Endodermal cell (in vitro differentiated cells): ENCODE measurements at regions not wholly inside any gene's neighbourhood (a gene's known extent, or its start where the extent isn't known, plus 50 kb on each side); places are given as distances from the start of the nearest gene placed in this dataset.

Experiments
- DNase-seq: peaks from one replicate; pipeline ENCODE4 v3.0.0-alpha.2; 2017
- H3K27ac ChIP-seq: 2 replicates; pipeline ENCODE4 v1.5.1; 2013; ENCODE audit warnings: mild to moderate bottlenecking, low read depth, low read length, moderate library complexity
- H3K27me3 ChIP-seq: 2 replicates; pipeline ENCODE4 v1.6.1; 2013; ENCODE audit warnings: mild to moderate bottlenecking, low read length, moderate library complexity; ENCODE audit not compliant: insufficient read depth, control insufficient read depth, poor library complexity, severe bottlenecking
- H3K36me3 ChIP-seq: 2 replicates; pipeline ENCODE4 v1.7.0; 2013; ENCODE audit warnings: mild to moderate bottlenecking, low read length, moderate library complexity; ENCODE audit not compliant: control insufficient read depth, insufficient read depth
- H3K4me1 ChIP-seq: one replicate; pipeline ENCODE4 v1.7.0; 2013; ENCODE audit warnings: low read length; ENCODE audit not compliant: control insufficient read depth, insufficient read depth
- H3K4me3 ChIP-seq: 2 replicates; pipeline ENCODE4 v1.5.1; 2013; ENCODE audit warnings: mild to moderate bottlenecking, low read length, moderate library complexity
- H3K9ac ChIP-seq: 2 replicates; pipeline ENCODE4 v1.6.1; 2013; ENCODE audit warnings: mild to moderate bottlenecking, low read length, moderate library complexity; ENCODE audit not compliant: poor library complexity, severe bottlenecking; ENCODE audit errors: extremely low read depth
- H3K9me3 ChIP-seq: 2 replicates; pipeline ENCODE4 v1.6.1; 2013; ENCODE audit warnings: mild to moderate bottlenecking, low read length, moderate library complexity; ENCODE audit not compliant: control insufficient read depth
- H3K27ac Mint-ChIP-seq: 2 replicates; pipeline ENCODE4 v1.8.0; 2020; ENCODE audit warnings: mixed read lengths
- H3K27me3 Mint-ChIP-seq: 2 replicates; pipeline ENCODE4 v1.8.0; 2021; ENCODE audit warnings: mild to moderate bottlenecking, mixed read lengths; ENCODE audit not compliant: insufficient read depth
- H3K36me3 Mint-ChIP-seq: 2 replicates; pipeline ENCODE4 v1.8.0; 2020; ENCODE audit warnings: low read depth, mixed read lengths
- H3K4me1 Mint-ChIP-seq: 2 replicates; pipeline ENCODE4 v1.8.0; 2020; ENCODE audit warnings: mixed read lengths
- H3K4me3 Mint-ChIP-seq: 2 replicates; pipeline ENCODE4 v1.8.0; 2020; ENCODE audit warnings: mild to moderate bottlenecking, moderate library complexity, mixed read lengths
- H3K9me3 Mint-ChIP-seq: 2 replicates; pipeline ENCODE4 v1.8.0; 2020; ENCODE audit warnings: mild to moderate bottlenecking, mixed read lengths
- WGBS, 2 experiments: methylation state at CpG; one replicate each; pipeline versions ENCODE4 v1.1.5 to v1.1.7; 2013; ENCODE audit warnings: missing lambda C conversion rate in 2 of 2, mixed read lengths in 1 of 2; ENCODE audit not compliant: insufficient coverage in 1 of 2, insufficient read length in 1 of 2; 5-methylcytosine and 5-hydroxymethylcytosine counted together
- TF ChIP-seq, protein P1 (sequence below): fragments of 200-600 bp; sonication (generic); conservative IDR thresholded peaks from 2 replicates; pipeline ENCODE4 v1.5.0; 2021; ENCODE audit warnings: antibody characterized with exemption, mild to moderate bottlenecking

DNA sequence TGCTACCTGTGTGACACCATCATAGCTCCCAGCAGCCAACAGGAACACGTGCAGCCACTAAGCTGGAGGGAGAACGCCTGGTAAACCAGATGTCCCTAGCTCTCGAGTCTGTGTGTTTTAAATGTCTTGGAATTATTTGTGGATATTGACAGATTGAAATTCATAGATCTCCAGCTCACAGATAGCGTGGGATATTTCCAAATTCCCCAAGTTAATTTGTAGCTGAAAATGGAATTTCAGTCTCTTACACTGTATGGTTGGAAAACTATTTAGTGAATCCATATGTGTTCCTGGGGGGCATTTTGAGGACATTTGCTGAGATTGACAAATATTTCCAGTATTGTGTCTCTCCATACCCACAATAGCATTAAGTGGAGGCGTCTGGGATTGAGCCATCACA, 618.6 kb upstream of the TMEM132C start:
- H3K9me3 ChIP-seq: no peaks in the 10 kb centered on the region
- TF ChIP-seq, protein P1, sequence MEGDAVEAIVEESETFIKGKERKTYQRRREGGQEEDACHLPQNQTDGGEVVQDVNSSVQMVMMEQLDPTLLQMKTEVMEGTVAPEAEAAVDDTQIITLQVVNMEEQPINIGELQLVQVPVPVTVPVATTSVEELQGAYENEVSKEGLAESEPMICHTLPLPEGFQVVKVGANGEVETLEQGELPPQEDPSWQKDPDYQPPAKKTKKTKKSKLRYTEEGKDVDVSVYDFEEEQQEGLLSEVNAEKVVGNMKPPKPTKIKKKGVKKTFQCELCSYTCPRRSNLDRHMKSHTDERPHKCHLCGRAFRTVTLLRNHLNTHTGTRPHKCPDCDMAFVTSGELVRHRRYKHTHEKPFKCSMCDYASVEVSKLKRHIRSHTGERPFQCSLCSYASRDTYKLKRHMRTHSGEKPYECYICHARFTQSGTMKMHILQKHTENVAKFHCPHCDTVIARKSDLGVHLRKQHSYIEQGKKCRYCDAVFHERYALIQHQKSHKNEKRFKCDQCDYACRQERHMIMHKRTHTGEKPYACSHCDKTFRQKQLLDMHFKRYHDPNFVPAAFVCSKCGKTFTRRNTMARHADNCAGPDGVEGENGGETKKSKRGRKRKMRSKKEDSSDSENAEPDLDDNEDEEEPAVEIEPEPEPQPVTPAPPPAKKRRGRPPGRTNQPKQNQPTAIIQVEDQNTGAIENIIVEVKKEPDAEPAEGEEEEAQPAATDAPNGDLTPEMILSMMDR: no peak
- Mint-ChIP-seq H3K27ac (no peak overlapping the region), H3K9me3 (peaks cover 2% of the 10 kb centered on the region), H3K4me1 (peaks cover 11% of the 10 kb centered on the region), H3K27me3 (no peaks in the 10 kb centered on the region), H3K4me3 (no peak overlapping the region), H3K36me3 (no peaks in the 10 kb centered on the region)
- no peak overlapping the region for H3K4me3 ChIP-seq
- no peak for DNase-seq
- H3K9ac ChIP-seq: no peak overlapping the region
- H3K36me3 ChIP-seq: no peaks in the 10 kb centered on the region
- no peaks in the 10 kb centered on the region for H3K27me3 ChIP-seq
- H3K27ac ChIP-seq: no peak overlapping the region
- H3K4me1 ChIP-seq: no peaks in the 10 kb centered on the region
- WGBS, 2 experiments: 92 to 93% methylated on average over 2 to 5 of the region's 5 CpGs

DNA sequence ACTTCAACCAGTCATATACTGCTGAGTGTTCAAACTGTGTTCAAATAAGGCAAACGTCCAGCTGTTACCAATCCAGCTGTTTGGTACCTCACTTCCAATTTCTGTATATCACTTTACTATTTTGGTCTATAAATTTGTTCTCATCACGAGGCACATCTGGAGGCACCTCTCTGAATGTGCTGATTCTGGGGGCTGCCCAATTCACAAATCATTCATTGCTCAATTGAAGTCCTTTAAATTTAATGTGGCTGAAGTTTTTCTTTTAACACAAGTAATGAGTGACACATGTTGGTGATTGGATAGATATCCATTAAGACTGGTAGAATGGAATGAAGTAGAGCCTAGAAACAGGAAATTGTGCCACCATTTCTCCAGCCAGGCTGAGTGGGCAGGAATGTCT, 617.0 kb upstream of the TMEM132C start:
- Mint-ChIP-seq H3K4me1 (no peaks in the 10 kb centered on the region), H3K27me3 (no peaks in the 10 kb centered on the region), H3K9me3 (no peaks in the 10 kb centered on the region), H3K27ac (no peak overlapping the region), H3K4me3 (no peak overlapping the region), H3K36me3 (no peaks in the 10 kb centered on the region)
- Histone ChIP-seq H3K4me1 (no peaks in the 10 kb centered on the region), H3K9ac (no peak overlapping the region), H3K4me3 (no peak overlapping the region), H3K27me3 (no peaks in the 10 kb centered on the region), H3K9me3 (no peaks in the 10 kb centered on the region), H3K36me3 (no peaks in the 10 kb centered on the region), H3K27ac (no peak overlapping the region)
- TF ChIP-seq, protein P1: no peak
- WGBS, 2 experiments: 88 to 100% methylated on average over 2 of the region's 2 CpGs
- no peak for DNase-seq

DNA sequence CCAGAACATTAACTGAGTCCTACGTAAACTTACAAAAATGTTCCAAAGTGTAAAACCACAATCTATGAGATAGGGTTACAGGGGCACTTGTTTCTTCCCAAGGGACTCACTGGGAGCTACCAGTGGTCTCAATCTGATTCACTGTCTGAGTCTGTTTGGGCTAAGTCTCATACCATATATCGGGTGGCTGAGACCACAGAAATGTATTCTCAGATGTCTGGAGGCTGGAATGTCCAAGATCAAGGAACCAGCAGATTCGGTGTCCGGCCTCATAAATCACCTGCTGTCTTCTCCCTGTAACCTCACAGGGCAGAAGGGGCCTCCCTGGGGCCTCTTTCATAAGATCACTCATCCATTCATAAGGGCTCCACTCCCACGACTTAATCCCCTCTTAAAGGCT, 616.3 kb upstream of the TMEM132C start:
- no peaks in the 10 kb centered on the region for H3K27me3 Mint-ChIP-seq
- WGBS, 2 experiments: 81 to 92% methylated on average over 4 to 5 of the region's 5 CpGs

More for the DNA sequence above, 616.3 kb upstream of the TMEM132C start:
- Histone ChIP-seq H3K9ac (no peak overlapping the region), H3K27me3 (no peaks in the 10 kb centered on the region), H3K4me1 (no peaks in the 10 kb centered on the region), H3K9me3 (no peaks in the 10 kb centered on the region), H3K4me3 (no peak overlapping the region), H3K27ac (no peak overlapping the region), H3K36me3 (no peaks in the 10 kb centered on the region)
- Mint-ChIP-seq H3K9me3 (no peaks in the 10 kb centered on the region), H3K36me3 (no peaks in the 10 kb centered on the region), H3K4me1 (no peaks in the 10 kb centered on the region), H3K27ac (no peak overlapping the region), H3K4me3 (no peak overlapping the region)
- DNase-seq: no peak
- TF ChIP-seq, protein P1: no peak
